ENCODE measurements at regions not wholly inside any gene's neighbourhood (a gene's known extent, or its start where the extent isn't known, plus 50 kb on each side); places are given as distances from the start of the nearest gene placed in this dataset.
"Not testable (repeated sequence)": the region's sequence is repeated elsewhere in the genome, so short reads cannot be mapped to it uniquely, and the experiment has no call there.

- no peak for TF ChIP-seq CTCF (IDR thresholded peaks at IDR 0.05; ENCODE audit: low read depth, low read length)
- no peaks in the 10 kb centered on the region for H3K27me3 ChIP-seq
- no peaks in the 10 kb centered on the region for H3K4me1 ChIP-seq
- H3K36me3 ChIP-seq, result no peaks in the 10 kb centered on the region
- no peak overlapping the region for H3K4me3 ChIP-seq (ENCODE audit: low read depth, low read length)
- no peaks in the 10 kb centered on the region for H3K9me3 ChIP-seq
- no peak for DNase-seq
These were observed 141.9 kb upstream of the GCFC2 start for GRCh38 chr2:75852639-75853038.

- Histone ChIP-seq H3K27me3 (no peaks in the 10 kb centered on the region), H3K4me3 (ENCODE audit: low read depth, low read length) (no peak overlapping the region), H3K4me1 (no peaks in the 10 kb centered on the region), H3K9me3 (no peaks in the 10 kb centered on the region), H3K36me3 (no peaks in the 10 kb centered on the region)
- TF ChIP-seq CTCF (IDR thresholded peaks at IDR 0.05; ENCODE audit: low read depth, low read length), result no peak
- no peak for DNase-seq
These were observed 136.0 kb upstream of the GCFC2 start for GRCh38 chr2:75846683-75847190.

- H3K4me3 ChIP-seq (ENCODE audit: low read depth, low read length), result no peak overlapping the region
- H3K36me3 ChIP-seq, result no peaks in the 10 kb centered on the region
- no peaks in the 10 kb centered on the region for H3K9me3 ChIP-seq
- no peak for DNase-seq
- no peak for TF ChIP-seq CTCF (IDR thresholded peaks at IDR 0.05; ENCODE audit: low read depth, low read length)
- no peaks in the 10 kb centered on the region for H3K27me3 ChIP-seq
- no peaks in the 10 kb centered on the region for H3K4me1 ChIP-seq
These were observed 133.9 kb upstream of the GCFC2 start for GRCh38 chr2:75844651-75845050.

- not testable (repeated sequence) for H3K36me3 ChIP-seq; DNase-seq; H3K4me1 ChIP-seq; H3K9me3 ChIP-seq; H3K27me3 ChIP-seq; H3K4me3 ChIP-seq (ENCODE audit: low read depth, low read length)
- TF ChIP-seq CTCF (IDR thresholded peaks at IDR 0.05; ENCODE audit: low read depth, low read length), result 0 out of 2 replicates have a peak, but pooled peaks have one; percentile 4
These were observed 123.9 kb upstream of the GCFC2 start for GRCh38 chr2:75834588-75834987.

GRCh38 chr2:75833386-75833785 lies 122.7 kb upstream of the GCFC2 start:
- DNase-seq, result no peak
- Histone ChIP-seq H3K36me3 (no peaks in the 10 kb centered on the region), H3K9me3 (no peaks in the 10 kb centered on the region), H3K4me1 (no peaks in the 10 kb centered on the region), H3K4me3 (ENCODE audit: low read depth, low read length) (no peak overlapping the region), H3K27me3 (no peaks in the 10 kb centered on the region)
- no peak for TF ChIP-seq CTCF (IDR thresholded peaks at IDR 0.05; ENCODE audit: low read depth, low read length)

- Histone ChIP-seq H3K36me3 (no peaks in the 10 kb centered on the region), H3K4me1 (no peaks in the 10 kb centered on the region), H3K4me3 (ENCODE audit: low read depth, low read length) (no peak overlapping the region), H3K9me3 (no peaks in the 10 kb centered on the region), H3K27me3 (no peaks in the 10 kb centered on the region)
- no peak for TF ChIP-seq CTCF (IDR thresholded peaks at IDR 0.05; ENCODE audit: low read depth, low read length)
- no peak for DNase-seq
These were observed 118.1 kb upstream of the GCFC2 start for GRCh38 chr2:75828826-75829225.

GRCh38 chr2:75823515-75823914 lies 112.8 kb upstream of the GCFC2 start:
- not testable (repeated sequence) for H3K4me3 ChIP-seq (ENCODE audit: low read depth, low read length); H3K4me1 ChIP-seq; H3K36me3 ChIP-seq; DNase-seq; H3K27me3 ChIP-seq; H3K9me3 ChIP-seq

All from BE2C (cell line).